HG03565 (cell line): ENCODE measurements at regions not wholly inside any gene's neighbourhood (a gene's known extent, or its start where the extent isn't known, plus 50 kb on each side); places are given as distances from the start of the nearest gene placed in this dataset.
"Not testable (repeated sequence)": the region's sequence is repeated elsewhere in the genome, so short reads cannot be mapped to it uniquely, and the experiment has no call there.

Source experiments
- ATAC-seq: cut with Tn5 transposase; IDR thresholded peaks from one replicate; pipeline ENCODE4 v1.9.1; 2021; ENCODE audit warnings: mild to moderate bottlenecking, moderate library complexity; ENCODE audit not compliant: unreplicated experiment

DNA sequence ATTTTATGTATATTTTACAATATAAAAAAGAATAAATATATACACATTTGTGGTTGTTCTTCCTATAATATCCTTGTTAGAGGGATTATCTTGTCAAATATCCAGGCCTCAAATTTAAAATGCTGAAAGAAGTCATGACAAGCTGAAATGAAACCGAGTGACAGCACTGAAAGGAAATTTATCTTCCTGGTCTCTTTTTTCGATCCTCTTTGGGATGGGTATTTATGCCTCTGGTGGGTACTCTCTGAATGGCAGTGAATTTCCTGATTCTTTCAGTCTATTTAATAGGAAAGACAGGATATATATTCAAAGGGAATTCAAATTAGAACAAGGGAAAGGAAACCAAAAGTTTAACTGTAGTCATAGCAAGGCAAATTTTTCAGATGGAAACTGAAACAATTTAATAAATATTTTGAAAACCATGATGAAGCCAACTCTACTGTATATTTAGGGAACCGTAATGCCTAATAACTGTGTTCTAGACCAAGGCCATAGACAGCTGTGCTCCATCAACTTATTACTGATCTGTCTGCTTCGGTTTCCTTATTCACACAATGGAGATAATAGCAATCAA lies 97.9 kb downstream of the DLEU7 start:
- no peak for ATAC-seq

- no peak for ATAC-seq
Measured at GRCh38 chr13:50747737-50748350, 95.6 kb downstream of the DLEU7 start.

GRCh38 chr13:50753221-50753620 lies 90.3 kb downstream of the DLEU7 start:
- ATAC-seq = not testable (repeated sequence)

- not testable (repeated sequence) for ATAC-seq
Measured at GRCh38 chr13:50755862-50756685, 87.4 kb downstream of the DLEU7 start.

- ATAC-seq = no peak
Measured at GRCh38 chr13:50757008-50757407, 86.5 kb downstream of the DLEU7 start.

DNA sequence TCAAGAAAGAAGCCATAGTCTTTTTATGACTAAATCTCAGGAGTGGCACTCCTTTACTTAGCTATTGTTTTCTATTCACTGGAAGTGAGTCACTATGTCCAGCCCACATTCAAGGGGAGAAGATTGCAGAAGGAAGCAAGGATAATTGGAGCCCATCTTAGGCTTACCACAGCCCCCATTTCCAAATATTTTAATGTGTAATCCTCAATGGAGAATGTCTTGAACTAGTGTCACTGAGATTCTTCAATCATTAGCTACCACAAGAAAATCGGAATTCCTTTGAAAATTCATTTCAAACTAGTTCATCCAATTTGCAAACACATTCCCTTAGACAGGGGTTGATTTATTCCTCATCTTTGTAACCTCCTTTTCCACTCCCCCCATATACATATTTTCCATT lies 84.7 kb downstream of the DLEU7 start:
- no peak for ATAC-seq

DNA sequence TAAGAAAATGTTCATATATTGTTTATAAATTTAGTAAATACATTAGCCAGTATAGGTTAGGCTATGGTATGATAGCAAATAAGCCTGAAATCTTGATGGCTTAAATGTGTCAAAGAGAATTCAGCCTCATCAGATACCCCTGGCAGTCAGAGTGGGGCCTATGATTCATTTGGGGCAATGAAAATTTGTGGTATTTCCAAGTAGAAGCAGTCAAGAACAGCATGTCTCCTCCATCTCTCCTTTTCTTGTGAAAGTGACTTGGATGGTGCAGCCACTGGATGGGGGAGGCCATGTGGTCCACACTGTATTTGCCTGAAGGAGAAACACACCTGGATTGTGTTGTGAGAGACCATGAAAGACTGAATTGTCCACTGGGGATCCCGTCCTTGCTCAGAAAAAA lies 82.7 kb downstream of the DLEU7 start:
- no peak for ATAC-seq

DNA sequence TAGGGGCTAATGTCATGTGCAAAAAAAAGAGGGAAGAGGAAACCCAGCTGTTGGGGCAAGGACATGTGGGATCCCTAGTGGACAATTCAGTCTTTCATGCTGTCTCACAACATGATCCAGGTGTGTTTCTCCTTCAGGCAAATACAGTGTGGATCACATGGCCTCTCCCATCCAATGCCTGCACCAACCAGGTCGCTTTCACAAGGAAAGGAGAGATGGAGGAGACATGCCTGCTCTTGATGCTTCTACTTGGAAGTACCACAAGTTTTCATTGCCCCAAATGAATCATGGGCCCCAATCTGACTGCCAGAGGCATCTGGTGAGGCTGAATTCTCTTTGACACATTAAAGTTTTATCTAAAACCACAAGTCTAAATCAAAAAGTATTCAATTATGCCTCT lies 82.1 kb downstream of the DLEU7 start:
- no peak for ATAC-seq

DNA sequence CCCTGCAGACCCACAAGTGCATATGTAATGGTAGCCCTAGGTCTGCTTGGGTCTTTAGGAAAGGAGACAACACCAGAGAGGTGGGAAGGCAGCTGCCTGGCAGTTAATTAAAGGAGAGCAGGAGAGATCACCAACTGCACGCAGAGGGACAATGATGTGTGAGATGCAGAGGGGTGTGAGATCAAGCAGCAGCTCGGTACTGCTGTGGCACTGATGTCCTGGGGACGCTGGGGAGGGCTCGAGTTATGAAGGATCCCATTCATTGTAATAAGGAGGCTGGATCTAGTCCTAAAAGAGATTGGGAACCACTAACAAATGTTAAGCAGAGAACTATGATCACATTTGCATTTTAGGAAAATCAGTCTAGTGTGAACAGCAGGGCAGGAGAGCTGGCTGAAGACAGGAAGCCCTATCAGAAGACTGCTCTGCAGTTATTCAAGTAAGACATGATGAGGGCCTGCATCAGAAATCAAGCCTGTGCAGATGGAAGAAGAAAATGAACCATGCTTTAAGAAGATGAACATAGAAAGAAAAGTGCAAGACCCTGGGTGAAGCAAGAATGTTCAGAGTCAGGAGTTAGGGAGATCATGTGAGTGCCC lies 80.4 kb downstream of the DLEU7 start:
- no peak for ATAC-seq

GRCh38 chr13:50766013-50766412 lies 77.5 kb downstream of the DLEU7 start:
- ATAC-seq = no peak

DNA sequence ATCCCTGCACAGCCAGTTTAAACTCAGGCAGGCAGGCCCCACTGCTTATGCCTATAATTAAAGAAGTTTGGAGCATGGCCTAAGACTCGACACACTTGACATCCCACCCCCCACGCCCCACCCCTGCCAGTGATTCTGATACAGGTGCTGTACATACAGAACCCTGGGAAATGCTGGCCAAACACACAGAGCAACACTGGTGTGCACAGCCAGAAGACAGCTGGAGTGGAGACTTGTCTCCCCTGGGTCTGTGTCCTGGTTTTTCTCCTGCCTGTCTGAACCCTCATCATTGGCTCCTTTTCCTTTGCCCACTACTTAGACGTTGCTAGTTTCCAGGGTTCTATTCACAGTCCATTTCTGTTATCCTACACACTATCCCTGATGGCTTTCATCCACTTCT lies 76.8 kb downstream of the DLEU7 start:
- ATAC-seq = no peak

- not testable (repeated sequence) for ATAC-seq
Measured at GRCh38 chr13:50772881-50773280, 70.6 kb downstream of the DLEU7 start.
